ENCODE measurements at regions not wholly inside any gene's neighbourhood (a gene's known extent, or its start where the extent isn't known, plus 50 kb on each side); places are given as distances from the start of the nearest gene placed in this dataset.

DNA sequence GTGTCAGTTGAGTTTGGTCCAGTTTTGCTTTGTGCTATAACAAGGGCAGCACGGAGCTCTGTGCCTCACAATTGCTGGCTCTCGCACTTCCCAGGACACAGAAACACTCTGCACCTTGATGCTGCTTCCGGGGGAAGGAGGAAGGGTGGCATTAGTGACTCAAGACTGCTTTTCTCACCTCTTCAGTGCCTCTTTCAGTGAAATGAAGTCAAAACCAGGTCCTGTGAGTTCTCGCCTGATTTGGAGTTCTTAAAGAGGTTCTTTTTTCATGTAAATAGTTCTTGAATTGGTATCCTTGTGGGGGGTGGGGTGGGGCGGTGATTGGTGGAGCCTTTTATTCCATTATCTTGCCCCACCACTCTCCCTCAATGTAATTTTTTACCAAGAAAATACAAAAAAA, 91.5 kb upstream of the MYT1L start:
- H3K36me3 Mint-ChIP-seq, result no peaks in the 10 kb centered on the region

DNA sequence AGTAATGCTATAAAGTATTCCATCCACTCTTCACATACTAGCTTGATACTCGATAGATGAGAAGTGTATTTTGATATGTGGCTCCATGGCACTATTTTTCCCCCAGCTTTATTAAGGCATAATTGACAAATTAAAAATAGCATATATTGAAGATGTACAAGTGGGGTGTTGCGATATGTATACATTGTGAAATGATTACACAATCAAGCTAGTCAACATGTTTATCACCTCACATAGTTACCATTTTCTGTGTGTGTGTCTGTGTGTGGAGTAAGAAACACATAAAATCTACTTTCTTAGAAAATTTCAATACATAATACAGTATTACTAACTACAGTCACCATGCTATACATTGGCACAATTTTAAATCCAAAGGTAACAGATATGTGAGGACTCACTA, 82.5 kb upstream of the MYT1L start:
- Mint-ChIP-seq H3K4me1 (no peaks in the 10 kb centered on the region), H3K27me3 (ENCODE audit: low read depth) (no peaks in the 10 kb centered on the region)

More for the DNA sequence above, 91.5 kb upstream of the MYT1L start:
- TF ChIP-seq, protein P1, sequence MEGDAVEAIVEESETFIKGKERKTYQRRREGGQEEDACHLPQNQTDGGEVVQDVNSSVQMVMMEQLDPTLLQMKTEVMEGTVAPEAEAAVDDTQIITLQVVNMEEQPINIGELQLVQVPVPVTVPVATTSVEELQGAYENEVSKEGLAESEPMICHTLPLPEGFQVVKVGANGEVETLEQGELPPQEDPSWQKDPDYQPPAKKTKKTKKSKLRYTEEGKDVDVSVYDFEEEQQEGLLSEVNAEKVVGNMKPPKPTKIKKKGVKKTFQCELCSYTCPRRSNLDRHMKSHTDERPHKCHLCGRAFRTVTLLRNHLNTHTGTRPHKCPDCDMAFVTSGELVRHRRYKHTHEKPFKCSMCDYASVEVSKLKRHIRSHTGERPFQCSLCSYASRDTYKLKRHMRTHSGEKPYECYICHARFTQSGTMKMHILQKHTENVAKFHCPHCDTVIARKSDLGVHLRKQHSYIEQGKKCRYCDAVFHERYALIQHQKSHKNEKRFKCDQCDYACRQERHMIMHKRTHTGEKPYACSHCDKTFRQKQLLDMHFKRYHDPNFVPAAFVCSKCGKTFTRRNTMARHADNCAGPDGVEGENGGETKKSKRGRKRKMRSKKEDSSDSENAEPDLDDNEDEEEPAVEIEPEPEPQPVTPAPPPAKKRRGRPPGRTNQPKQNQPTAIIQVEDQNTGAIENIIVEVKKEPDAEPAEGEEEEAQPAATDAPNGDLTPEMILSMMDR (IDR thresholded peaks at IDR 0.05; ENCODE audit: unreplicated experiment), result no peak
- no peaks in the 10 kb centered on the region for H3K9me3 Mint-ChIP-seq
- H3K4me3 Mint-ChIP-seq, result no peak overlapping the region
- no peaks in the 10 kb centered on the region for H3K27me3 Mint-ChIP-seq (ENCODE audit: low read depth)
- no peak overlapping the region for H3K27ac Mint-ChIP-seq
- DNase-seq (ENCODE audit: low spot score in 2 of 2, unreplicated experiment in 2 of 2), result no peak
- H3K4me1 Mint-ChIP-seq, result no peaks in the 10 kb centered on the region

DNA sequence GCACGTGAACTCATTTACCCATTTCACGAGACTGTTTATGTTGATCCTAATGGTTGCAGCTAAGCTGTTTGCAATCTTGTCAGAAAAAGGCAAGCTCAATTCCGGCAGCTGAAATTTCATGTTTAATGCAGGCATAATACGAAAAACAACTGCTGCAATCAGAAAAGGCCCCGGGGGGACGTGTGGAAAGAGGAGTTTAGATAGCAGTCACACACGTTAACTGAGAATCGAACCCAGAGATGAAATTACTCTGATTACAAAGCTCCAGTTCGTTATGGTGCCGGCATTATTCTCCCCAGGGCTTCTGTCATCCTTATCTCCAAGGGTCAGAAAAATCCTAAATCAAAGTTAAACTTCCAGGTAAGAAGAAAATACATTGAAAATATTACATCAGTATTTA, 79.9 kb upstream of the MYT1L start:
- TF ChIP-seq, protein P1 (IDR thresholded peaks at IDR 0.05; ENCODE audit: unreplicated experiment), result no peak
- H3K4me1 Mint-ChIP-seq, result no peaks in the 10 kb centered on the region
- no peaks in the 10 kb centered on the region for H3K36me3 Mint-ChIP-seq
- no peak overlapping the region for H3K4me3 Mint-ChIP-seq
- H3K27me3 Mint-ChIP-seq (ENCODE audit: low read depth), result no peaks in the 10 kb centered on the region
- no peak for DNase-seq (ENCODE audit: low spot score in 2 of 2, unreplicated experiment in 2 of 2)
- H3K27ac Mint-ChIP-seq, result no peak overlapping the region
- peaks cover 17% of the 10 kb centered on the region for H3K9me3 Mint-ChIP-seq

More for the DNA sequence above, 82.5 kb upstream of the MYT1L start:
- no peaks in the 10 kb centered on the region for H3K36me3 Mint-ChIP-seq
- no peak overlapping the region for H3K4me3 Mint-ChIP-seq
- H3K27ac Mint-ChIP-seq, result no peak overlapping the region
- no peak for DNase-seq (ENCODE audit: low spot score in 2 of 2, unreplicated experiment in 2 of 2)
- no peaks in the 10 kb centered on the region for H3K9me3 Mint-ChIP-seq
- TF ChIP-seq, protein P1 (IDR thresholded peaks at IDR 0.05; ENCODE audit: unreplicated experiment), result no peak

DNA sequence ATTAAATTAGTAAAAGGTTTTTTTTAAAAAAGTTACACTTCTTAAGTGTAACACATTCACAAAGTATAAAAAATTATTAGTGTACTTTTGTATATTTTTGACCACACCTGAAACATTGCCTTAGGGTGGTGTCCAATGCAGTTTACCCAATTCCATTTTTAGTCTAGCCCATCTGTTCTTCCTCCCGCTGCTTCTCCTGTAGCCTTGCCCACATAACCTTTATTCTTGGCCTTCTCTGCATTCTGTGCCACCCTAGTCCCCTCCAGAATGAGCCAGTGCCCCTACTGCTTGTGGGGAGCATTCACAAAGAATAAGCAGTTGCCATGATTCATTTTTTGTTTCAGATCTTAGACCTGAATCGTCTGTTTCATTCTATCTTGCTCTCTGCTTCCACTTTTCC, 78.4 kb upstream of the MYT1L start:
- peaks cover 31% of the 10 kb centered on the region for H3K9me3 Mint-ChIP-seq
- H3K4me1 Mint-ChIP-seq, result no peaks in the 10 kb centered on the region
- H3K36me3 Mint-ChIP-seq, result no peaks in the 10 kb centered on the region
- TF ChIP-seq, protein P1 (IDR thresholded peaks at IDR 0.05; ENCODE audit: unreplicated experiment), result no peak
- no peak overlapping the region for H3K4me3 Mint-ChIP-seq
- no peak overlapping the region for H3K27ac Mint-ChIP-seq
- no peak for DNase-seq (ENCODE audit: low spot score in 2 of 2, unreplicated experiment in 2 of 2)
- H3K27me3 Mint-ChIP-seq (ENCODE audit: low read depth), result no peaks in the 10 kb centered on the region

DNA sequence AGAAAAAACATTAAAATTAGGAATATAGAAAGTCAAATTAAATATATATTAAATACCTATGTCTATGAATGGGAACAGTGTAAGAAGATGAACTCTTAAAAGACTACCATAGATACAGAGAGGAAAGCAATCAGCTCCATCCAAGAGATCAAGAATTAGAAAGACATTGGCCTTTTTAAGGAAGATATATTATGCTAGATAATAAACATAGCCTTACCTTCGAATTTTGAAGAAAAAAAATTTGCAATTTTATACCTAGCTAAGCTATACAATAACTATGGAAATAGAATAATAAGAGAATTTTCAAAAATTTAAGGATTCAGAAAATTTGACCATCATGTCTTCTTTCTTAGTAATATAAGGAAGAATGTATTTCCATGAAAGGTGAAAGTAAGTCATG, 74.7 kb upstream of the MYT1L start:
- no peak overlapping the region for H3K4me3 Mint-ChIP-seq
- DNase-seq (ENCODE audit: low spot score in 2 of 2, unreplicated experiment in 2 of 2), result no peak
- TF ChIP-seq, protein P1 (IDR thresholded peaks at IDR 0.05; ENCODE audit: unreplicated experiment), result no peak
- no peak overlapping the region for H3K27ac Mint-ChIP-seq
- no peaks in the 10 kb centered on the region for H3K36me3 Mint-ChIP-seq
- H3K4me1 Mint-ChIP-seq, result peaks cover 3% of the 10 kb centered on the region
- H3K9me3 Mint-ChIP-seq, result peaks cover 43% of the 10 kb centered on the region
- H3K27me3 Mint-ChIP-seq (ENCODE audit: low read depth), result no peaks in the 10 kb centered on the region

Measured in mesothelial cell of epicardium (in vitro differentiated cells).